ENCODE measurements at regions not wholly inside any gene's neighbourhood (a gene's known extent, or its start where the extent isn't known, plus 50 kb on each side); places are given as distances from the start of the nearest gene placed in this dataset.

DNA sequence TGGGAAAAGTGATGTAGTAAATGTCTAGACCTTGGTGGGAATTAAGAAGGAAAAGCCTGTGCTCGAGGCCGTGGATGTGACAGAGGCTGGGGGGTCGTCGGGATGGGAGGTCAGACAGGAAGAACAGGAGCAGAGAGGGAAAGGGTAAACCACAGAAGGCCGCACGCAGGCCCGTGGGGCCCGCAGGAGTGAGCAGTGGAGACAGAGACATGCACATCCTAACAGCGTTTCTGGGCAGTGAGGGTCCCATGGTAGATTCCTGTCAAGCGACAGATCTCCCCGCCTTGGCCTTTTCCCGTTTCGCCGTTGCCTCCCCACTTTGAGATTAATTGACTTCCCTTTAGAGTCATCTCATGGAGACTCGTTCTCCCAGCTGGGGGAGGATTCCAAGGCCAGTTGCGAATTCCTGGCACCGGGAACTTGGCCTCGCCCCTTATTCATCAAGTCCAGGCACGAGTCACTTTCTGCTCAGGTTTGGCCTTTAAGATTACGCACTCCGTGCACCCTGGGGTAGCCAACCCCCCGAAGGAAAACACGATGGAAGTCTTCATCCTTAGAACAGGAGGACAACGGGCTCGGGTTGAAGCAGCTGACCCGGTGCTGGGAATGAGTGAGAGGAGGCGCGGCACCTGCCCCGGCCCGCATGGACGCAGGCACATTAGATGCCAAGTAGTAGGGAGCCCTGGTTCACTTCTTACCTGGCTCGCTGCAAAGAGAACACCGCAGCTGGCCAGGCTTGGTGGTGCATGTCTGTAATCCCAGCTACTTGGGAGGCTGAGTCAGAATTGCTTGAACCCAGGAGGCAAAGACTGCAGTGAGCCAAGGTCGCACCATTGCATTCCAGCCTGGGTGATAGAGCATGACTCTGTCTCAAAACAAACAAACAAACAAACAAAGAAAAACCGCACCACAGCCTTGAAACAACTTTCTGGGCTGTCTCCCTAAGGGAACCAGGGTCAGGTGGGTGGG, 315.2 kb upstream of the SHH start:
- intact Hi-C loops (cut with DNase I), result no loop called here
- no peaks in the 10 kb centered on the region for H3K4me1 ChIP-seq (replicated peaks)
- TF ChIP-seq, protein P1, sequence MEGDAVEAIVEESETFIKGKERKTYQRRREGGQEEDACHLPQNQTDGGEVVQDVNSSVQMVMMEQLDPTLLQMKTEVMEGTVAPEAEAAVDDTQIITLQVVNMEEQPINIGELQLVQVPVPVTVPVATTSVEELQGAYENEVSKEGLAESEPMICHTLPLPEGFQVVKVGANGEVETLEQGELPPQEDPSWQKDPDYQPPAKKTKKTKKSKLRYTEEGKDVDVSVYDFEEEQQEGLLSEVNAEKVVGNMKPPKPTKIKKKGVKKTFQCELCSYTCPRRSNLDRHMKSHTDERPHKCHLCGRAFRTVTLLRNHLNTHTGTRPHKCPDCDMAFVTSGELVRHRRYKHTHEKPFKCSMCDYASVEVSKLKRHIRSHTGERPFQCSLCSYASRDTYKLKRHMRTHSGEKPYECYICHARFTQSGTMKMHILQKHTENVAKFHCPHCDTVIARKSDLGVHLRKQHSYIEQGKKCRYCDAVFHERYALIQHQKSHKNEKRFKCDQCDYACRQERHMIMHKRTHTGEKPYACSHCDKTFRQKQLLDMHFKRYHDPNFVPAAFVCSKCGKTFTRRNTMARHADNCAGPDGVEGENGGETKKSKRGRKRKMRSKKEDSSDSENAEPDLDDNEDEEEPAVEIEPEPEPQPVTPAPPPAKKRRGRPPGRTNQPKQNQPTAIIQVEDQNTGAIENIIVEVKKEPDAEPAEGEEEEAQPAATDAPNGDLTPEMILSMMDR (IDR thresholded peaks at IDR 0.05), result no peak
- no peak for TF ChIP-seq POLR2A (IDR thresholded peaks at IDR 0.05)
- no peak for TF ChIP-seq POLR2AphosphoS5 (IDR thresholded peaks at IDR 0.05)
- no peaks in the 10 kb centered on the region for H3K36me3 ChIP-seq
- no peaks in the 10 kb centered on the region for H3K9me3 ChIP-seq
- no peak overlapping the region for H3K27ac ChIP-seq
- H3K4me3 ChIP-seq, result no peak overlapping the region
- DNase-seq (ENCODE audit: low spot score), result no peak
- H3K27me3 ChIP-seq (replicated peaks; ENCODE audit: insufficient read depth), result no peaks in the 10 kb centered on the region
- WGBS, result 64% methylated on average over 35 of the region's 35 CpGs

DNA sequence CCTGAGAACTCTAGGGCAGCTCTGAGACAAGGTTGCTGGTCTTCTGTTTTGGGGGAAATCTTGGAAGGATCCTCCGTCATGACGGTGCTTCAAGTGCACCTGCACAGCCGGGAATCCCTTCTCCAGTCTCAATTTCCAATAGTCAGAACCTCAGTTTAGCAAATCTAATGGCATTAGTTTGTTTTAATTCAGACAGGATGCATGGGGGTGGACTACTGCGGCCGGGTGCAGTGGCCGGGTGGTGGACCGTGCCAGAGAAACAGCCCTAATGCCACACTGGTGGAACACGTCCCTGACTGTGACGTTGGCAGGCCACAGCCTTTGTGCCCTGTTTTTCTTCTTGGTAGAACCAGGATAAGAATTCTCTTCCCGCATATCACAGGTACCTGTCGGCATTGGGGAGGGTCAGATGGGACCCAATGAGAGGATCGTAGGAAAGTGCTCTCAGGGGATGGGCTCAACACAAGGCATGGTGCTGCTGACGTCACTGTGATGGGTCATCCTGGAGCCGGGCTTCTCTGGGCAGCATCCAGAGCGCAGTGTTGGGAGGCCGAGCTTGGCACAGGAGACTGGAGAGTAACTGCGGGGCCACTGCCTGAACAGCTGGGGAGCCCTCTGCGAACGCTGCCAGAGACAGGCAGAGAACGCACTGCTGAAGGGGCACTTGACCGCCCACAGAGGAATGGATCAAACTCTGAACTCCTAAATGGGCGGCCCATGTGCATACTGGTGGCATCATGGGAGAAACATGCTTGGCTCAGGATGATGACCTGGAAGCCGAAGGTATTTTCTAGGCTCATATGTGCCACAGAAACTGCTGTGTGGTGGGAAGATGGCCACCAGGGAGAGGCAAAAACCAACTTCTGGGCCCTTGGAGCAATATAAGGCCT, 313.8 kb upstream of the SHH start:
- Histone ChIP-seq H3K9me3 (no peaks in the 10 kb centered on the region), H3K4me3 (no peak overlapping the region), H3K36me3 (no peaks in the 10 kb centered on the region), H3K4me1 (replicated peaks) (no peaks in the 10 kb centered on the region), H3K27ac (no peak overlapping the region), H3K27me3 (replicated peaks; ENCODE audit: insufficient read depth) (no peaks in the 10 kb centered on the region)
- DNase-seq (ENCODE audit: low spot score), result no peak
- WGBS, result 97% methylated on average over 23 of the region's 23 CpGs
- intact Hi-C loops (cut with DNase I), result no loop called here
- TF ChIP-seq POLR2A (IDR thresholded peaks at IDR 0.05), result no peak
- TF ChIP-seq, protein P1 (IDR thresholded peaks at IDR 0.05), result no peak

DNA sequence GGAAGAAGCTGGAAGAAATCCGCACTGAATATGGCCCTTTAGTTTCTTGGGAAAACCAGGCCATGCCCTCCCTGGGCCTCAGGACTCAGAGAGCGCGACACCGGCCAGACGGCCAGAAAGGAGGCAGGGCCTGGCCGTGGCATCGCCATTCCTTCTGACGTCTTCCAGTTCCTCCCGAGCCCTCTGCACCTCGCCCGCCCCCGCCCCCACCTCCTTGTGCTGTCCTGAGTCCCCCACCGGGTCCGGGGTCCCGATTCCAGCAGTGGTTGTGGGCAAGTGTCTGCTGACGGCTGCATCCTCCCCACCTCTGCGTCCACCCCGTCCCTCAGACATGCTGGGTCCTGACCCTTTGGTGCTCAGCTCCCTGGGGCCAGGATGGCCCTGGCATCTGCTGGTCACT, 312.1 kb upstream of the SHH start:
- 88% methylated on average over 17 of the region's 18 CpGs for WGBS
- H3K4me1 ChIP-seq (replicated peaks), result no peaks in the 10 kb centered on the region
- intact Hi-C loops (cut with DNase I), result no loop called here
- DNase-seq (ENCODE audit: low spot score), result no peak
- H3K36me3 ChIP-seq, result no peaks in the 10 kb centered on the region
- H3K27ac ChIP-seq, result no peak overlapping the region
- TF ChIP-seq, protein P1 (IDR thresholded peaks at IDR 0.05), result no peak
- no peak for TF ChIP-seq POLR2A (IDR thresholded peaks at IDR 0.05)
- TF ChIP-seq POLR2AphosphoS5 (IDR thresholded peaks at IDR 0.05), result no peak
- no peaks in the 10 kb centered on the region for H3K9me3 ChIP-seq
- H3K4me3 ChIP-seq, result no peak overlapping the region
- no peaks in the 10 kb centered on the region for H3K27me3 ChIP-seq (replicated peaks; ENCODE audit: insufficient read depth)

DNA sequence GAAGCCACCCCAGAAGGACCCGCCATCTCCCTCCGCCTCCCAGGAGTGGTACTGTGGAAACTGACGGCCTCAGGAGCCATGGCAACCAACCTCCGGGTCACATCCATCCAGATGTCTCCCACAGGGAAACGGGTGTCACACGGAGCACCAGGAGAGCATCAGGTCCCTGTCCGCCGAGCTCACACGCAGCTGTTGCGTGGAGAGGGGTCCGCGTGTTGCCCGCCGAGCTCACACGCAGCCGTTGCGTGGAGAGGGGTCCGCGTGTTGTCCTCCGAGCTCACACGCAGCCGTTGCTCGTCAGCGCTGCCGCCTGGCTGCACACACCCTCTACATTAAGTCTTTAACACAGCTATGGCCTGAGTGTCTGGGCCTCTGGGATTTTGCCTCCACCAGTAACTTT, 311.1 kb upstream of the SHH start:
- intact Hi-C loops (cut with DNase I), result no loop called here
- no peaks in the 10 kb centered on the region for H3K36me3 ChIP-seq
- no peak overlapping the region for H3K27ac ChIP-seq
- TF ChIP-seq, protein P1 (IDR thresholded peaks at IDR 0.05), result no peak
- no peaks in the 10 kb centered on the region for H3K27me3 ChIP-seq (replicated peaks; ENCODE audit: insufficient read depth)
- DNase-seq (ENCODE audit: low spot score), result no peak
- no peaks in the 10 kb centered on the region for H3K4me1 ChIP-seq (replicated peaks)
- 95% methylated on average over 25 of the region's 25 CpGs for WGBS
- H3K4me3 ChIP-seq, result no peak overlapping the region
- no peaks in the 10 kb centered on the region for H3K9me3 ChIP-seq
